Keratinocyte (primary cell): ENCODE measurements at regions not wholly inside any gene's neighbourhood (a gene's known extent, or its start where the extent isn't known, plus 50 kb on each side); places are given as distances from the start of the nearest gene placed in this dataset.
"Not testable (repeated sequence)": the region's sequence is repeated elsewhere in the genome, so short reads cannot be mapped to it uniquely, and the experiment has no call there.

Experiments used
- DNase-seq: peaks from one replicate; pipeline ENCODE4 v3.0.0-alpha.2; 2011; ENCODE audit warnings: low read depth, missing footprints, low spot score
- FAIRE-seq: peaks from 2 replicates; lab custom pipeline; 2011; peaks lifted over from hg19 to GRCh38; lab: Jason Lieb, UNC
- H2AFZ ChIP-seq: 2 replicates; pipeline ENCODE4 v1.6.0; 2012; ENCODE audit warnings: low read length, control low read depth, inconsistent platforms; ENCODE audit not compliant: control insufficient read depth
- H3K27ac ChIP-seq: 2 replicates; pipeline ENCODE4 v1.5.1; 2011; ENCODE audit warnings: low read length; ENCODE audit not compliant: control insufficient read depth, insufficient read depth
- H3K27me3 ChIP-seq: 3 replicates; pipeline ENCODE4 v1.6.0; 2011; ENCODE audit warnings: low read length; ENCODE audit not compliant: control insufficient read depth, insufficient read depth; ENCODE audit errors: extremely low read depth
- H3K36me3 ChIP-seq, 2 experiments: 2 replicates in 1 of 2; 3 replicates in 1 of 2; pipeline ENCODE4 v1.5.1; 2011; ENCODE audit warnings: low read length in 2 of 2, mild to moderate bottlenecking in 1 of 2; ENCODE audit not compliant: control insufficient read depth in 2 of 2, insufficient read depth in 2 of 2; ENCODE audit errors: extremely low read depth in 1 of 2
- H3K4me1 ChIP-seq: 3 replicates; pipeline ENCODE4 v1.5.1; 2011; ENCODE audit warnings: low read length; ENCODE audit not compliant: control insufficient read depth, insufficient read depth; ENCODE audit errors: extremely low read depth
- H3K4me2 ChIP-seq: 3 replicates; pipeline ENCODE4 v1.6.0; 2011; ENCODE audit warnings: low read depth, low read length; ENCODE audit not compliant: control insufficient read depth, insufficient read depth; ENCODE audit errors: extremely low read depth
- H3K4me3 ChIP-seq, 3 experiments: fragments of 200-600 bp in 1 of 3; sonication (generic) in 1 of 3; 2 replicates in 2 of 3; 3 replicates in 1 of 3; pipeline ENCODE4 v1.5.1; 2011 to 2016; ENCODE audit warnings: low read length in 3 of 3, mild to moderate bottlenecking in 3 of 3, control low read depth in 2 of 3, inconsistent platforms in 1 of 3, low read depth in 1 of 3, mixed read lengths in 1 of 3, mixed run types in 1 of 3, moderate library complexity in 1 of 3; ENCODE audit not compliant: control insufficient read depth in 2 of 3, insufficient read depth in 2 of 3; ENCODE audit errors: extremely low read depth in 1 of 3
- H3K79me2 ChIP-seq: 2 replicates; pipeline ENCODE4 v1.6.0; 2012; ENCODE audit warnings: low read length; ENCODE audit not compliant: control insufficient read depth, insufficient read depth
- H3K9ac ChIP-seq: 3 replicates; pipeline ENCODE4 v1.6.0; 2011; ENCODE audit warnings: low read length; ENCODE audit not compliant: control insufficient read depth, insufficient read depth; ENCODE audit errors: extremely low read depth
- H3K9me1 ChIP-seq: 3 replicates; pipeline ENCODE4 v1.6.0; 2011; ENCODE audit warnings: low read length; ENCODE audit not compliant: control insufficient read depth, insufficient read depth; ENCODE audit errors: extremely low read depth
- H3K9me3 ChIP-seq: 2 replicates; pipeline ENCODE4 v1.5.1; 2012; ENCODE audit warnings: low read depth, low read length; ENCODE audit not compliant: control insufficient read depth
- H4K20me1 ChIP-seq: 3 replicates; pipeline ENCODE4 v1.6.0; 2011; ENCODE audit warnings: low read length; ENCODE audit not compliant: control insufficient read depth, insufficient read depth; ENCODE audit errors: extremely low read depth
- EZH2 ChIP-seq: IDR thresholded peaks from one replicate; pipeline ENCODE4 v1.6.1; 2012; ENCODE audit warnings: inconsistent platforms, mild to moderate bottlenecking, low read length, moderate library complexity
- dilution Hi-C: fragments of 300-500 bp; cut with MboI; formaldehyde crosslinking; loops from one replicate; pipeline ENCODE4 v1.7.0; 2020; ENCODE audit warnings: low sequenced_read_pairs; ENCODE audit not compliant: extremely low pct_ligation_motif_present
- TF ChIP-seq, protein P1 (sequence below), 3 experiments: IDR thresholded peaks in 1 of 3; conservative IDR thresholded peaks in 1 of 3; optimal IDR thresholded peaks in 1 of 3; 2 replicates in 2 of 3; 3 replicates in 1 of 3; pipeline versions ENCODE3 to v1.5.1; 2011; ENCODE audit warnings: low read length in 3 of 3, mild to moderate bottlenecking in 3 of 3, moderate library complexity in 2 of 3, control low read depth in 1 of 3, inconsistent platforms in 1 of 3; ENCODE audit not compliant: insufficient read depth in 2 of 3; ENCODE audit errors: extremely low read depth in 1 of 3

DNA sequence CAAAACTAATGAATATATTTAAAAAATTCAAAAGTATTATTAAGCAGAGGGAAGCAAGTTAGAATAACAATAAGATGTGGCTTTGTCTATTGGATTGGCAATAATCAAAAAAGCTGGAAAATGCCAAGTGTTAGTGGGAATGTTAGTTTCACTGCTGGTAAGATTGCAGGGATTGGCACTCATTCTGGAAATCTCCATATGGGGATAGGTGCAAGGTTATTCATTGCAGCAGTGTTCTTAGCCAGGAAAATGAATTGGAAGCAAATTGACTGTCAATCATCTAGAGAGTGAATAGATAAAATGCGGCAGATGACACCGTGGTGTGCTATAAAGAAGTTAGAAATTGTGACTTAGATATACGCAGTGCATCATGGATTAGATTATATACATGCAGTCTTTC is 1615.5 kb upstream of the PCDH7 start:
- H3K36me3 ChIP-seq = no peaks in the 10 kb centered on the region
- H2AFZ ChIP-seq = no peak overlapping the region
- dilution Hi-C loops = no loop called here
- DNase-seq = no peak
- no peak overlapping the region for H3K4me2 ChIP-seq
- H3K4me3 ChIP-seq = no peak overlapping the region
- H3K9me1 ChIP-seq = no peaks in the 10 kb centered on the region
- no peak overlapping the region for H3K9ac ChIP-seq
- no peaks in the 10 kb centered on the region for H3K4me1 ChIP-seq
- no peaks in the 10 kb centered on the region for H3K27me3 ChIP-seq
- TF ChIP-seq, protein P1, sequence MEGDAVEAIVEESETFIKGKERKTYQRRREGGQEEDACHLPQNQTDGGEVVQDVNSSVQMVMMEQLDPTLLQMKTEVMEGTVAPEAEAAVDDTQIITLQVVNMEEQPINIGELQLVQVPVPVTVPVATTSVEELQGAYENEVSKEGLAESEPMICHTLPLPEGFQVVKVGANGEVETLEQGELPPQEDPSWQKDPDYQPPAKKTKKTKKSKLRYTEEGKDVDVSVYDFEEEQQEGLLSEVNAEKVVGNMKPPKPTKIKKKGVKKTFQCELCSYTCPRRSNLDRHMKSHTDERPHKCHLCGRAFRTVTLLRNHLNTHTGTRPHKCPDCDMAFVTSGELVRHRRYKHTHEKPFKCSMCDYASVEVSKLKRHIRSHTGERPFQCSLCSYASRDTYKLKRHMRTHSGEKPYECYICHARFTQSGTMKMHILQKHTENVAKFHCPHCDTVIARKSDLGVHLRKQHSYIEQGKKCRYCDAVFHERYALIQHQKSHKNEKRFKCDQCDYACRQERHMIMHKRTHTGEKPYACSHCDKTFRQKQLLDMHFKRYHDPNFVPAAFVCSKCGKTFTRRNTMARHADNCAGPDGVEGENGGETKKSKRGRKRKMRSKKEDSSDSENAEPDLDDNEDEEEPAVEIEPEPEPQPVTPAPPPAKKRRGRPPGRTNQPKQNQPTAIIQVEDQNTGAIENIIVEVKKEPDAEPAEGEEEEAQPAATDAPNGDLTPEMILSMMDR (optimal IDR thresholded peaks at IDR 0.05 in 1 of 3, IDR thresholded peaks at IDR 0.05 in 1 of 3, conservative IDR thresholded peaks at IDR 0.05 in 1 of 3; ENCODE audit: extremely low read depth in 1 of 3, insufficient read depth in 2 of 3, low read length in 3 of 3) = no peak
- TF ChIP-seq EZH2 = no peak
- no peak for FAIRE-seq
- no peaks in the 10 kb centered on the region for H3K79me2 ChIP-seq
- H4K20me1 ChIP-seq = no peaks in the 10 kb centered on the region
- H3K27ac ChIP-seq = no peak overlapping the region
- H3K9me3 ChIP-seq = no peaks in the 10 kb centered on the region

DNA sequence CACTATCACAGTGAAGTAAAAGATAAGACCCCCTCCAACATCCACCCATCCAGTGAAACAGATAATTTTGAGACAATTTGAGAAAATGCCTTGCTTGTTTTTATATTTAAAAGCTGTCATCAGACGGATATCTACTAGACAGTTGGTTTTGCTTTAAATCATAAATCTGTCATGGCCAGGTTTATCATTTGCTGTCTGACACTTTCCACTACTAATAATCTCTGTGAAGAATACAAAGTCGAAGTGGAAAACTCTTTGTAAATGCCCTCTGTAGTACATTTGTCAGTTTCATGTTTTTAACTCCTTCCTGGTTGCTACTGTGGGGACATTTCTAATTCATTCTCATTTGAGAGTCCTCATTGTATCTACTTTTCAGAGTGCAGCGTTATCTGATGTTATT is 1606.2 kb upstream of the PCDH7 start:
- Histone ChIP-seq H3K9me1 (no peaks in the 10 kb centered on the region), H3K9me3 (no peaks in the 10 kb centered on the region), H2AFZ (no peak overlapping the region), H3K36me3 (no peaks in the 10 kb centered on the region), H3K27me3 (no peaks in the 10 kb centered on the region), H3K79me2 (no peaks in the 10 kb centered on the region), H3K4me2 (no peak overlapping the region), H4K20me1 (no peaks in the 10 kb centered on the region), H3K4me1 (no peaks in the 10 kb centered on the region), H3K27ac (no peak overlapping the region), H3K4me3 (no peak overlapping the region), H3K9ac (no peak overlapping the region)
- FAIRE-seq = no peak
- TF ChIP-seq, protein P1 (optimal IDR thresholded peaks at IDR 0.05 in 1 of 3, IDR thresholded peaks at IDR 0.05 in 1 of 3, conservative IDR thresholded peaks at IDR 0.05 in 1 of 3; ENCODE audit: extremely low read depth in 1 of 3, insufficient read depth in 2 of 3, low read length in 3 of 3) = no peak
- TF ChIP-seq EZH2 = no peak
- dilution Hi-C loops = no loop called here
- no peak for DNase-seq

DNA sequence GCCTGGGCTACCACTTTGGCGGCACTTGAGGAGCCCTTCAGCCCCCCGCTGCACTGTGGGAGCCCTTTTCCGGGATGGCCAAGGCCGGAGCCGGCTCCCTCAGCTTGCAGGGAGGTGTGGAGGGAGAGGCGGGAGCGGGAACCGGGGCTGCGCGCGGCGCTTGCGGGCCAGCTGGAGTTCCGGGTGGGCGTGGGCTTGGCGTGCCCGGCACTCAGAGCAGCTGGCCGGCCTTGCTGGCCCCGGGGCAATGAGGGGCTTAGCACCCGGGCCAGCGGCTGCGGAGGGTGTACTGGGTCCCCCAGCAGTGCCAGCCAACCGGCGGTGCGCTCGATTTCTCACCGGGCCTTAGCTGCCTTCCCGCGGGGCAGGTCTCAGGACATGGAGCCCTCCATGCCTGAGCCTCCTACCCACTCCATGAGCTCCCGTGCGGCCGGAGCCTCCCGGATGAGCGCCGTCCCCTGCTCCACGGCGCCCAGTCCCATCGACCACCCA is 1602.9 kb upstream of the PCDH7 start:
- H3K79me2 ChIP-seq, H3K9ac ChIP-seq, H3K36me3 ChIP-seq, H3K9me1 ChIP-seq, H3K4me3 ChIP-seq, H3K4me1 ChIP-seq, H3K27me3 ChIP-seq, H3K9me3 ChIP-seq, H2AFZ ChIP-seq, dilution Hi-C loops, DNase-seq, H3K4me2 ChIP-seq, FAIRE-seq, H4K20me1 ChIP-seq, H3K27ac ChIP-seq: not testable (repeated sequence)
